ENCODE measurements at regions not wholly inside any gene's neighbourhood (a gene's known extent, or its start where the extent isn't known, plus 50 kb on each side); places are given as distances from the start of the nearest gene placed in this dataset.
A peak's percentile ranks its signal among the peaks of the same experiment; 100 is the strongest.
"Not testable (repeated sequence)": the region's sequence is repeated elsewhere in the genome, so short reads cannot be mapped to it uniquely, and the experiment has no call there.

DNA sequence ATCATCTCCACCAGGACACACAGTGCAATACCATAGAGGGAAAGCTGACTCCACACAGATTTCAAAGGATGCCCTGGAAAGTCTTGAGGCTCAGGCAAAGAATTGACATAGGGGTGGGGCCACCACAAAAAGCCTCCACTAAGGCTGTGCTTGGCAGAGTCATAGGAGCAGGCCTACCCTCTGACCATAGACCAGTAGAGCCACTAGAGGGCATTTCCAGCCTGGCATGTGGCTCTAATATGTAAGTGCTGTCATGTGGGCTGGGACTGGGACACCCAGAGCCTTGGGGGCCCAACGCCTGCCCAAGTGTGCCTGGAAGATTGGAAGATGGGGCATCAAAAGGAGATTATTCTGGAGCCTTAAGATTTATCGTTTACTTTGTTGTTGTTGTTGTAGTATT is 726.0 kb downstream of the DNAH5 start:
- DNase-seq (ENCODE audit: low spot score): peak; percentile 24

GRCh38 chr5:13217636-13218035 is 726.9 kb downstream of the DNAH5 start:
- no peak for DNase-seq (ENCODE audit: low spot score)

DNA sequence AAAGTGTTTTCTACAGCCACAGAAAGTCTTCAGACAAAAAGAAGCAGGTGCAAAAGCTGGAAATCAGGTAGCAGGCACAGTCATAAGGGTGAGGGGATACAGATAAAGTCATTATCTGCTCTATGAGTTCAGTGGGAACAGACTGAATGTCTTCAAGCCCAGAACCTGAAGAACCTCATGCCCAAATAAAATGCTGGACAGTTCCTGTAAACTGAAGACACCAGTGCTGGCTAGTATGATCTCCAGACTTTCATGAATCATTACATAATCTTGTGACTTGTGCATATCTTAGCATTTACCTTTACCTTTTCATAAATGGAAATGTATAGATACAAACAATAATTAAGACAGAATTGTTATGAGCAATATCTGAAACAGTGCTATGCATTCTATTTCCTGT is 728.7 kb downstream of the DNAH5 start:
- DNase-seq (ENCODE audit: low spot score): no peak

GRCh38 chr5:13215370-13215769 is 729.1 kb downstream of the DNAH5 start:
- DNase-seq (ENCODE audit: low spot score): no peak

GRCh38 chr5:13214182-13214581 is 730.3 kb downstream of the DNAH5 start:
- no peak for DNase-seq (ENCODE audit: low spot score)

GRCh38 chr5:13212886-13213285 is 731.6 kb downstream of the DNAH5 start:
- no peak for DNase-seq (ENCODE audit: low spot score)

DNA sequence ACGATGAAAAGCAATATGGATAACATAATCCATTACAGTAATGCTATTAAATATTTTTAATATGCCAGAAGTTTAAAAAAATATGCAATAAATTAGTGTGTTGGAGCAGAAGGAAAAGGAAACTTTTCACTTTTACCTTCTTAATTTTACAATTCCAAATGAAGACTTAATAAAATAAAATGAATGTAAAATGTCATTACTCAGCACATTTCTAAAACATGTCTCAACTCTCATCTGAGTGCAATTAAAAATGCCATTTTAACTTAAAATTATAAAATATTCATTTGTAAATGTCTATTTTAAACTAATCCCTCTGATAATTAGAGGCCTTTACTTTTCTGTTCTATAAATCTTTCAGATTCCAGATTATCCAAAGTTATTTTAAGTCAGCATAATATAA is 733.4 kb downstream of the DNAH5 start:
- no peak for DNase-seq (ENCODE audit: low spot score)

DNA sequence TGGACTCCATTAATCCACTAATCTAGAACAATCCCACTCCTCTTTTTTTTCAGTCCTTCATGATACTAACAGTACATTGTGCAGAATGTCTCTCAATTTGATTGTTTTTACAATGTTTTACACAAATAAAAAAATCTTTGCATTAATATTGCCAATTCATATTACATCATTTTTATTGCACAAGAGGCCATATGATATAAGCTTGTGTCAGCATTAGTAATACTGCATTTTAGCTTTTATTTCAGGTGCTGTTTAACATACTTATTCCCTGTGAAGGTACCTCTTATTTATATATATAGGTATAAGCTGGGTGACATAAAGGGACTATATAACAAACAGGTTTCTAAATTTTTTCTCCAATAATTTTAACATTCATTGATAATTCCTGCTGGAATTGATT is 737.4 kb downstream of the DNAH5 start:
- no peak for DNase-seq (ENCODE audit: low spot score)

- DNase-seq (ENCODE audit: low spot score): no peak
Observed at GRCh38 chr5:13201022-13201421, 743.5 kb downstream of the DNAH5 start.

- not testable (repeated sequence) for DNase-seq (ENCODE audit: low spot score)
Observed at GRCh38 chr5:13198226-13198625, 746.3 kb downstream of the DNAH5 start.

DNA sequence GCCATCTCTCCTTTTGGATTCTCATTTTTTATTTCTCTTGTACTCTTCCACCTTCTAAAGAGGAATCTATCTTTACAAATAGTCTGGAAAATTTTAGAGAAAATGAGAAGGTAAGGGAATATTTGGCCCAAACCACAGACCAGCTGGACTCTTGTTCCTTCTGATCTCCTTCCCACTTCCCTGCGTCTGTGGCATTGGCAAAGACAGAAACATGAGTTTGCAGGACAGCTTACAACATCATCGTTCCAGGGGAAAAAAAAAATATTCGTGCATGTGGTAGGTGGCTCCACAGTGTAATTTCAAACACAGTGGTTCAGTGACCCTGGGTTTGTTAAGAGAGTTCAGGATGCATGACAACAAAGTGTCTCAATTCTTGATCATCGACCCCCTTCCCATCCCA is 755.0 kb downstream of the DNAH5 start:
- DNase-seq (ENCODE audit: low spot score): no peak

DNA sequence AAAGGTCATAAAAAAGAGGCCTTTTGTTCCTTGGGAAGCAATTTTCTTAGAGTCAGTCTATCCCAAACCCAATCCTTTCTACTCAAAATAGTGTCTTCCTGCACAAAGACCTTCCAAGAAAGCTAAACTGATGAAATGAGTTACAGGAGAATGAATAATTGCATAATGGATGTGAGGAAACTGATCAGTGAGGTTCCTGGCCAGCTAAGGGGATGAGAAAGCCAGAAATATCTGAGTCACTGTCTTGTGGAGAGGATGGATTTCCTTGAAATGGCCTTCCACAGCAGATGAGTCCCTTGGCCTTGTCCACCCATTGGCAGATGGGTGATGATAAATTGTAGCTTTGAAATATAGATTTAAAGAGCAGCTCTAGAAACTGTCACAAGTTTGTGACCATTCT is 756.1 kb downstream of the DNAH5 start:
- DNase-seq (ENCODE audit: low spot score): no peak

DNA sequence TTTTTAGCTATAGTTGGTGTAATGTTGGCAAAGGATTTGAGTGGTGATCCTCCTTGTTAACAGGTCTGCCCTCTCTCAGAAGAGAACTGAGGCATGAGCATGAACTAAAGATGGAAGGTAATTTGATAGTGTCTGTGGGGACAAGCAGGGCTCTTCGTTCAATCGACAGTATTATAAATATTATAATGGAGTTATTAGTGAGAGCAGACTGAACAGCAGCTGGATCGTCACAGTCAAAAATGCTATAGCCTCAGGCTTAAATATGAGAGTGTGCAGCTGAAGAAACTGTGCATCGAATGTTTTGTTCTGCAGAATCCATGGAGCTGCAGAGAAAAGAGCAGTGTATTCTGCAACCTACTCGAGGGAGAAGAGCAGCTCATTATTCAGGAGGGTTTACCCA is 757.3 kb downstream of the DNAH5 start:
- DNase-seq (ENCODE audit: low spot score): no peak

DNA sequence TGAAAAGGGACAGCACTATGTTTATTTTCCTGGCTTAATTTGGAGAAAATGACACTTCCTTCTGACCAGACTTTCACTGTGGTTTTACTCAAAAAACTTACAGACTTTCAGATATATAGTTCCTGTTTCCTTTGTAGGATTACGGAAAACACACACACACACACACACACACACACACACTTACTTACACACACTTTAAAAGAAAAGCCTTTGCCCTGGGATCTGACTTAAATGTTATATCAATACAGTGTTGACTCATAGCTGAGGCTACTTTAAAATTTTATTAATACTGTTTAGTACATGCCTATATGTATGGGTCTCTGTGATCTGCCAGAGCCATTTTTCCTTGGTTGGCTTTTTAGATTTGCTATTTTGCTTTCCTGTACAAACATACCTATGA is 758.3 kb downstream of the DNAH5 start:
- no peak for DNase-seq (ENCODE audit: low spot score)

GRCh38 chr5:13179407-13180087 is 764.9 kb downstream of the DNAH5 start:
- DNase-seq (ENCODE audit: low spot score): no peak

- DNase-seq (ENCODE audit: low spot score): no peak
Observed at GRCh38 chr5:13143630-13144029, 800.9 kb downstream of the DNAH5 start.

DNA sequence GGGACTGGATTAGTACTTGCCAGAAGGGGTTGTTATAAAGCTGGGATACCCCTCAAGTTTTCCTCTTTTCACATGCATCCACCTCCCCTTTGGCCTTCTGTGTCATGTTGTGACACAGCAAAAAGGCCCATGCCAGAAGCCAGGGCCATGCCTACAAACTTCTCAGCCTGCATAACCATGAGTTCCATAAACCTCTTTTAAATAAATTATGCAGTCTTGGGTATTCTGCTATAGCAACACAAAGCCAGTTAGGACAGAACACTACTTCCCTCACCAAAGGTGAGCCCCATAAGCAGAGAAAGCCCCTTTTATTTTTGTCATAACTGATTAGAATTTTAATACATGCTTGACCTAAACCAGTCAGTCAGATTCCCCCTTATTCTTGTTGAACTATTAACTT is 801.3 kb downstream of the DNAH5 start:
- DNase-seq (ENCODE audit: low spot score): no peak

DNA sequence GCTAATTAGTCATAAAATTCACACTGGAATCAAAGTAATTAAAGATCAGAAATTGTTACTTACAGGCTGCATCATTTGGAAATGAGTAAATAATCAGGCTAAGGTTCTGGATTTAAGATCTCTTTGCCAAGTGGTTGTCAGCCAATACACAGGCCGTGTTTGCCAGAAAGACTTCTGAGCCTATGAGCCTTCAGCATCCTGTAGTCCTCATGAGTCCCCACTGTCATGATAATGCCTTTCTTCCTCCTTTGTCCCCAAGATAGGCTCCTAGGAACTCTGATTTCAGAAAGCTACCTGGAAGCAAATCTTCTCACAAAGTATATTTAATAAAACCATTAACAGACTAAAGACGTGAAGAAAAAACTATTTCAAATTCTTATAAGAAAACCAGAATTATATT is 810.5 kb downstream of the DNAH5 start:
- DNase-seq (ENCODE audit: low spot score): peak; percentile 43

DNA sequence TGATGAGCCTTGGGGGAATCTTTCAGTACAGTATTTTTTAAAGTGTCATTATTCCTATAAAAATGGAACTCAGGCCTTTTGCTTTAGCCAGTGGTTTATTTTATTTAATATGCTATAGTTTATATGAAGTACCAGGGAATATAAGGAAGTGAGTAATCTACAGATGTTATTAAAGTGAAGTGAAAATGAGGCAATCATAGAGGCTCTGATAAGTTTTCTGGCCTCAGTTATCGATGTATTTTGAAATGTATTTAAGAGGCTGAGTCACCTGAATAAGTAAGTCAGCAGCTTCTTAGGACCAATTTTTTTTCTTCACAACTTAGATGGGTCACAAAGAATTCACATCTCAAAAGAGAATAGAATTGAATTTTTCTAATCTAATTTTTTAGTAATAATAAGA is 829.0 kb downstream of the DNAH5 start:
- DNase-seq (ENCODE audit: low spot score): no peak

- DNase-seq (ENCODE audit: low spot score): no peak
Observed at GRCh38 chr5:13108265-13108664, 836.2 kb downstream of the DNAH5 start.

DNA sequence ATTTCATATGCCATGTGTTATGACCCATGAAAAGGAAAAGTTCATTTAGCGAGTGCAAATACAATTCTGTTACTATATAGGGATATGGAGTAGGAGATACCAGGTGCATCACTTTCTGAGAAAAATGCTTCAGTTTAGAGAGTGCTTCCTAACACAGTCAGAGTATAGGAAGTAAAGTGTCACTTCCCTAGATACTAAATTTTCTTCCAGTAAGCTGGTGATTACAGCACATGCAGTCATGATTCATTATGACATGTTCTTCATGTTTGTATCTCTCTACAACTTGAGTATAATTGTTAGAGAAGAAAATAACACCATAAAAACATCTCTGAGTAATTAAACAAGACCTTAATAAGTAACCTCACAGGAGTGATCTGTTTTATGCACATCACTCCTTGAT is 837.0 kb downstream of the DNAH5 start:
- DNase-seq (ENCODE audit: low spot score): no peak

DNA sequence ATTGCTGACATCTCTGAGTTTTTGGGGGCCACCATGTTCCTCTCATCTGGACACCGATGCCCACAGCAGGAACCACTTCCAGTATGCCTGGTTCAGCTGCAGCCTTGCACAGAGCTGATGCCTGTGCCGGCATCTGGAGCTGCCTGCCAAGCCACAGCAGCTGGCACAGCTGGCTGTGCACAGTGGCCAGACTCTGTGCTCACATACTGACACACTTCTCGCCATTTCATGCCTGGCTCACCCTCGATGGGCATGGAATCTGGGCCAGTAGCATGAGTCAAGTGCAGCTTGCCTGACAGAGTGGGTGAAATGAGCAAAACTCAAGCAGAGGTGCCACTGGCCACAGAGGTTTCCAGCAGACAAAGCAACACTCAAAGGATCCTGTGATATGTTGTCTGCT is 863.4 kb downstream of the DNAH5 start:
- no peak for DNase-seq (ENCODE audit: low spot score)

- not testable (repeated sequence) for DNase-seq (ENCODE audit: low spot score)
Observed at GRCh38 chr5:13072936-13073335, 871.6 kb downstream of the DNAH5 start.

DNA sequence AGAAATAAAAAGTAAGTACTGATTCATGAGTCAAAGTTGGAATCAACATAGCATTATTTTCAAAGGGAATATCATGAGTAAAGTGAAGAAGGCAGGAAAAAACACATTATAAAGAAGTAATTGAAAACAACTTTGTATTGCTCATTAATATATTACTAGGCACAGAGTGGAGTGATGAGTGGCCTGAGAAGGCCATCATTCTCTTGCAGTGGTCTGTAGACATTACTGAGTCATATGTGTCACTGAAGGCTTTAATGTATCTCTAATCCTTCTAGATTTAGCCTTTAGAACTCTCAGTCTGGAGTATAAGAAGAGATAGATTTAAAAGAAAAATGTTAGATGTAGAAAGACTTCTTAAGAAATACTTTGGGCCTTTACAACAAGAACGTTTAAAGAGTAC is 881.4 kb downstream of the DNAH5 start:
- DNase-seq (ENCODE audit: low spot score): no peak
